Esophagus squamous epithelium (tissue), 4 donors: ENCODE measurements at regions not wholly inside any gene's neighbourhood (a gene's known extent, or its start where the extent isn't known, plus 50 kb on each side); places are given as distances from the start of the nearest gene placed in this dataset.

Experiments used
- POLR2A ChIP-seq, 4 donors: fragments of 450-650 bp; IDR thresholded peaks; one replicate each; pipeline ENCODE4 v1.6.1; 2017; ENCODE audit warnings: antibody characterized with exemption in 4 of 4, mild to moderate bottlenecking in 4 of 4, moderate library complexity in 3 of 4
- TF ChIP-seq, protein P1 (sequence below), 6 experiments: fragments of 450-650 bp in 4 of 6; fragments of 200-600 bp in 2 of 6; sonication (generic) in 2 of 6; IDR thresholded peaks; one replicate each; pipeline ENCODE4 v1.5.1; 2016 to 2019; ENCODE audit warnings: antibody characterized with exemption in 6 of 6, mild to moderate bottlenecking in 4 of 6, moderate library complexity in 4 of 6

DNA sequence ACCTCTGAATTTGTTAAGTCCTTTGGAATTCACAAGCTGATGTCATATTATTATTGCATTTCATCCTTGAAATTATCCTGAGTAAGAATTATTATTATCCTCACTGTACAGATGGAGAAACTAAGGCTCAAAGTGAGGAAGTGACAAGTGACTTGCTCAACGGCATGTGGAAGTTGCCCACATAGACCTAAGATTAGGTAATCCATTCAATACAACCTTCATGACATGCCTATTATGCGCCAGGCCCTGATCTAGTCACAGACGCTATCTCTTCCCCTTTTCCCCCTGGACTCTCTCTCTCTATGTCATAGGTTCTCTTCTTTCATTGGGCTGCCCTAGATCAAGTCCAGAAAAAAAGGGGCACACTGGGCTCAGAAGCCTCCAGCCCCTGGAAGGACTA is 84.9 kb upstream of the KCNK2 start:
- TF ChIP-seq, protein P1, sequence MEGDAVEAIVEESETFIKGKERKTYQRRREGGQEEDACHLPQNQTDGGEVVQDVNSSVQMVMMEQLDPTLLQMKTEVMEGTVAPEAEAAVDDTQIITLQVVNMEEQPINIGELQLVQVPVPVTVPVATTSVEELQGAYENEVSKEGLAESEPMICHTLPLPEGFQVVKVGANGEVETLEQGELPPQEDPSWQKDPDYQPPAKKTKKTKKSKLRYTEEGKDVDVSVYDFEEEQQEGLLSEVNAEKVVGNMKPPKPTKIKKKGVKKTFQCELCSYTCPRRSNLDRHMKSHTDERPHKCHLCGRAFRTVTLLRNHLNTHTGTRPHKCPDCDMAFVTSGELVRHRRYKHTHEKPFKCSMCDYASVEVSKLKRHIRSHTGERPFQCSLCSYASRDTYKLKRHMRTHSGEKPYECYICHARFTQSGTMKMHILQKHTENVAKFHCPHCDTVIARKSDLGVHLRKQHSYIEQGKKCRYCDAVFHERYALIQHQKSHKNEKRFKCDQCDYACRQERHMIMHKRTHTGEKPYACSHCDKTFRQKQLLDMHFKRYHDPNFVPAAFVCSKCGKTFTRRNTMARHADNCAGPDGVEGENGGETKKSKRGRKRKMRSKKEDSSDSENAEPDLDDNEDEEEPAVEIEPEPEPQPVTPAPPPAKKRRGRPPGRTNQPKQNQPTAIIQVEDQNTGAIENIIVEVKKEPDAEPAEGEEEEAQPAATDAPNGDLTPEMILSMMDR (IDR thresholded peaks at IDR 0.05) = no peak
- TF ChIP-seq POLR2A (IDR thresholded peaks at IDR 0.05) = no peak
